ENCODE measurements at regions not wholly inside any gene's neighbourhood (a gene's known extent, or its start where the extent isn't known, plus 50 kb on each side); places are given as distances from the start of the nearest gene placed in this dataset.

DNA sequence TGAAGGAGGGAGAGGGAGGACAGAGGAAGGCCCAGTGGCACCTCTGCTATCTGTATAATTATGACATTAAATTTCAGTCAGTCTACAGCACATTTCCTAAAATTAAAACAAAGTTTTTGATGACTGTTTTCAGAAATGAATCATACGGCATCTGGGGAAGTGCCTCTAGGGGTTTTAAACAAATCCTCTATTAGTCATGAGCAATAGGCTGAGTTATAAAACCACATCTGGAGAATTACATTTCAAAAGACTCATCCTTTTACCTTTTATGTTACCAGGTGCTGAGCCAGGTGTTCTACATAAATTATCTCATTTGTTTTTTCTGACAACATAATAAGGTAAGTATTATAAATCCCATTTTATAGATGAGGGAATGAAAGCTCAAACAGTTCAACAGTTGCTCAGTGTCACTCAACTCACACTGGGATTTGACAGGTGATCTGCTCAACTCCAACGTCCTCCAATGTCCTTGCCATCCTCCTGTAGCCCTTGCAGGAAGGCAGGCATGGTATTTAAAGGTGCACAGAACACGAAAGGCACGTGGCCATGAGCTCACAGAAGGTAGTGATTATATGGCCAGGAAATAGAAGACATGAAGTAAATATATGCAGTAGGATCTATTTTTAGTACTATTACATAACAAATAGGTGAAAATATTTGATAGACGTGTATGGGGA, 184.2 kb upstream of the MAN1A1 start:
- no CpG with 5 or more reads among the region's 5 CpGs for WGBS (ENCODE audit: insufficient coverage)
- no peaks in the 10 kb centered on the region for H3K4me1 ChIP-seq (ENCODE audit: control insufficient read depth in 1 of 2, insufficient read depth in 2 of 2, low read length in 2 of 2)
- H3K4me2 ChIP-seq (replicated peaks; ENCODE audit: extremely low read depth, low read length, poor library complexity, severe bottlenecking) = no peak overlapping the region

DNA sequence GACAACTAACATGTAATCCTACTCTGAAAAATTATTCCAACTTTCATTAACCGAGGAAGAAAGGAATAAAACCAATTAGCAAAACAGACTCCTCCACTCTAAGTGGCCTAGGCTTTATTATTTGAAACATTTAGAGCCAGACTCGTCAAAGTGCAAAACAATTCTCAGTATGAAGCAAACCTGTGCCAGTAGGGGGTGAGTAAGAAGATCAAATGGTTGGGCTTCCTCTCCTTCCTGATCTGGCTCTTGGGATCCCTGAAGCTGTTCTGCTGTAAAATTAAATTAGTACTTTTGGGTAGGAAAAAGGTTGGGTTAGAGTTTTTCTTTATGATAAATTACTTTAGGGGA, 177.6 kb upstream of the MAN1A1 start:
- intact Hi-C loops (cut with micrococcal nuclease) = no loop called here
- H3K27ac Mint-ChIP-seq = no peak overlapping the region
- H3K4me1 ChIP-seq (ENCODE audit: control insufficient read depth in 1 of 2, insufficient read depth in 2 of 2, low read length in 2 of 2) = no peaks in the 10 kb centered on the region
- no peak for DNase-seq
- no peak overlapping the region for H3K4me3 Mint-ChIP-seq
- TF ChIP-seq, protein P1, sequence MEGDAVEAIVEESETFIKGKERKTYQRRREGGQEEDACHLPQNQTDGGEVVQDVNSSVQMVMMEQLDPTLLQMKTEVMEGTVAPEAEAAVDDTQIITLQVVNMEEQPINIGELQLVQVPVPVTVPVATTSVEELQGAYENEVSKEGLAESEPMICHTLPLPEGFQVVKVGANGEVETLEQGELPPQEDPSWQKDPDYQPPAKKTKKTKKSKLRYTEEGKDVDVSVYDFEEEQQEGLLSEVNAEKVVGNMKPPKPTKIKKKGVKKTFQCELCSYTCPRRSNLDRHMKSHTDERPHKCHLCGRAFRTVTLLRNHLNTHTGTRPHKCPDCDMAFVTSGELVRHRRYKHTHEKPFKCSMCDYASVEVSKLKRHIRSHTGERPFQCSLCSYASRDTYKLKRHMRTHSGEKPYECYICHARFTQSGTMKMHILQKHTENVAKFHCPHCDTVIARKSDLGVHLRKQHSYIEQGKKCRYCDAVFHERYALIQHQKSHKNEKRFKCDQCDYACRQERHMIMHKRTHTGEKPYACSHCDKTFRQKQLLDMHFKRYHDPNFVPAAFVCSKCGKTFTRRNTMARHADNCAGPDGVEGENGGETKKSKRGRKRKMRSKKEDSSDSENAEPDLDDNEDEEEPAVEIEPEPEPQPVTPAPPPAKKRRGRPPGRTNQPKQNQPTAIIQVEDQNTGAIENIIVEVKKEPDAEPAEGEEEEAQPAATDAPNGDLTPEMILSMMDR (IDR thresholded peaks at IDR 0.05) = no peak
- no peaks in the 10 kb centered on the region for H3K79me2 ChIP-seq (ENCODE audit: insufficient read depth, low read length)
- H3K9me3 Mint-ChIP-seq = peaks cover 0 to 3% (median 0%) of the 10 kb centered on the region in 7 donors
- H3K4me1 Mint-ChIP-seq = no peaks in the 10 kb centered on the region
- H3K36me3 Mint-ChIP-seq = no peaks in the 10 kb centered on the region
- H3K9ac ChIP-seq (ENCODE audit: insufficient read depth, low read length, poor library complexity, severe bottlenecking) = no peak overlapping the region
- H3K4me3 ChIP-seq (replicated peaks in 1 of 3; ENCODE audit: low read depth in 2 of 3, low read length in 3 of 3) = no peak overlapping the region
- no peaks in the 10 kb centered on the region for H4K20me1 ChIP-seq (ENCODE audit: insufficient read depth, low read length)
- H3K4me2 ChIP-seq (replicated peaks; ENCODE audit: extremely low read depth, low read length, poor library complexity, severe bottlenecking) = no peak overlapping the region
- WGBS (ENCODE audit: insufficient coverage) = no CpG with 5 or more reads among the region's 2 CpGs
- H3K27me3 Mint-ChIP-seq (ENCODE audit: low read depth in 3 of 3) = no peaks in the 10 kb centered on the region
- H3K36me3 ChIP-seq (replicated peaks in 1 of 2; ENCODE audit: control insufficient read depth in 1 of 2, insufficient read depth in 2 of 2, low read length in 2 of 2) = no peaks in the 10 kb centered on the region
- H3K27ac ChIP-seq (ENCODE audit: low read depth in 1 of 2, low read length in 2 of 2) = no peak overlapping the region
- no peak overlapping the region for H2AFZ ChIP-seq (ENCODE audit: insufficient read depth, low read depth, low read length, poor library complexity, severe bottlenecking)
- no peaks in the 10 kb centered on the region for H3K9me3 ChIP-seq (replicated peaks in 1 of 2; ENCODE audit: control insufficient read depth in 1 of 2, insufficient read depth in 1 of 2, low read length in 2 of 2)
- H3K27me3 ChIP-seq (ENCODE audit: control insufficient read depth in 2 of 2, insufficient read depth in 2 of 2, low read length in 2 of 2) = no peaks in the 10 kb centered on the region

More for the DNA sequence above, 184.2 kb upstream of the MAN1A1 start:
- Histone ChIP-seq H3K36me3 (replicated peaks in 1 of 2; ENCODE audit: control insufficient read depth in 1 of 2, insufficient read depth in 2 of 2, low read length in 2 of 2) (no peaks in the 10 kb centered on the region), H3K9me3 (replicated peaks in 1 of 2; ENCODE audit: control insufficient read depth in 1 of 2, insufficient read depth in 1 of 2, low read length in 2 of 2) (no peaks in the 10 kb centered on the region), H3K9ac (ENCODE audit: insufficient read depth, low read length, poor library complexity, severe bottlenecking) (no peak overlapping the region), H3K27ac (ENCODE audit: low read depth in 1 of 2, low read length in 2 of 2) (no peak overlapping the region), H3K4me3 (replicated peaks in 1 of 3; ENCODE audit: low read depth in 2 of 3, low read length in 3 of 3) (no peak overlapping the region), H3K27me3 (ENCODE audit: control insufficient read depth in 2 of 2, insufficient read depth in 2 of 2, low read length in 2 of 2) (no peaks in the 10 kb centered on the region), H2AFZ (ENCODE audit: insufficient read depth, low read depth, low read length, poor library complexity, severe bottlenecking) (no peak overlapping the region), H3K79me2 (ENCODE audit: insufficient read depth, low read length) (no peaks in the 10 kb centered on the region), H4K20me1 (ENCODE audit: insufficient read depth, low read length) (no peaks in the 10 kb centered on the region)
- no peak overlapping the region for H3K27ac Mint-ChIP-seq
- peaks cover 4% of the 10 kb centered on the region for H3K4me1 Mint-ChIP-seq
- intact Hi-C loops (cut with micrococcal nuclease) = no loop called here
- peaks cover 0 to 1% (median 0%) of the 10 kb centered on the region in 3 donors for H3K27me3 Mint-ChIP-seq (ENCODE audit: low read depth in 3 of 3)
- peak in 1 of 3 donors; percentile 39 for DNase-seq
- no peak overlapping the region for H3K4me3 Mint-ChIP-seq
- TF ChIP-seq, protein P1 (IDR thresholded peaks at IDR 0.05) = no peak
- peaks cover 0 to 9% (median 0%) of the 10 kb centered on the region in 7 donors for H3K9me3 Mint-ChIP-seq
- no peaks in the 10 kb centered on the region for H3K36me3 Mint-ChIP-seq
